ENCODE measurements at regions not wholly inside any gene's neighbourhood (a gene's known extent, or its start where the extent isn't known, plus 50 kb on each side); places are given as distances from the start of the nearest gene placed in this dataset.
"Not testable (repeated sequence)": the region's sequence is repeated elsewhere in the genome, so short reads cannot be mapped to it uniquely, and the experiment has no call there.

GRCh38 chr2:72078773-72079172 lies 68.9 kb downstream of the CYP26B1 start:
- DNase-seq = no peak

- no peak for DNase-seq
These were observed 69.9 kb downstream of the CYP26B1 start for GRCh38 chr2:72077702-72078169.

GRCh38 chr2:72073373-72073772 lies 74.3 kb downstream of the CYP26B1 start:
- DNase-seq = not testable (repeated sequence)

GRCh38 chr2:72064197-72064596 lies 83.5 kb downstream of the CYP26B1 start:
- not testable (repeated sequence) for DNase-seq

GRCh38 chr2:72062336-72062735 lies 85.3 kb downstream of the CYP26B1 start:
- no peak for DNase-seq

- no peak for DNase-seq
These were observed 90.4 kb downstream of the CYP26B1 start for GRCh38 chr2:72057308-72057707.

- DNase-seq = no peak
These were observed 95.6 kb downstream of the CYP26B1 start for GRCh38 chr2:72051971-72052505.

GRCh38 chr2:72051204-72051603 lies 96.5 kb downstream of the CYP26B1 start:
- DNase-seq = no peak

- DNase-seq = no peak
These were observed 96.9 kb downstream of the CYP26B1 start for GRCh38 chr2:72050734-72051133.

- no peak for DNase-seq
These were observed 98.7 kb downstream of the CYP26B1 start for GRCh38 chr2:72048881-72049477.

- no peak for DNase-seq
These were observed 103.7 kb downstream of the CYP26B1 start for GRCh38 chr2:72043985-72044384.

- DNase-seq = no peak
These were observed 106.0 kb downstream of the CYP26B1 start for GRCh38 chr2:72041638-72042111.

- no peak for DNase-seq
These were observed 106.8 kb downstream of the CYP26B1 start for GRCh38 chr2:72040629-72041571.

- no peak for DNase-seq
These were observed 109.1 kb downstream of the CYP26B1 start for GRCh38 chr2:72038524-72038923.

GRCh38 chr2:72037261-72037666 lies 110.4 kb downstream of the CYP26B1 start:
- no peak for DNase-seq

GRCh38 chr2:72036595-72036994 lies 111.1 kb downstream of the CYP26B1 start:
- no peak for DNase-seq

GRCh38 chr2:72036173-72036545 lies 111.5 kb downstream of the CYP26B1 start:
- DNase-seq = no peak

GRCh38 chr2:72035518-72036172 lies 112.0 kb downstream of the CYP26B1 start:
- no peak for DNase-seq

GRCh38 chr2:72034353-72035095 lies 113.1 kb downstream of the CYP26B1 start:
- DNase-seq = no peak

GRCh38 chr2:72033636-72034035 lies 114.0 kb downstream of the CYP26B1 start:
- no peak for DNase-seq

GRCh38 chr2:72032481-72033041 lies 115.1 kb downstream of the CYP26B1 start:
- no peak for DNase-seq
